HG03460 (cell line): ENCODE measurements at regions not wholly inside any gene's neighbourhood (a gene's known extent, or its start where the extent isn't known, plus 50 kb on each side); places are given as distances from the start of the nearest gene placed in this dataset.

Experiments used
- ATAC-seq: cut with Tn5 transposase; IDR thresholded peaks from one replicate; pipeline ENCODE4 v1.9.1; 2021; ENCODE audit not compliant: unreplicated experiment

- no peak for ATAC-seq
These were observed 137.0 kb upstream of the LIPC start for GRCh38 chr15:58294681-58295254.

GRCh38 chr15:58295637-58296215, 136.1 kb upstream of the LIPC start:
- no peak for ATAC-seq

DNA sequence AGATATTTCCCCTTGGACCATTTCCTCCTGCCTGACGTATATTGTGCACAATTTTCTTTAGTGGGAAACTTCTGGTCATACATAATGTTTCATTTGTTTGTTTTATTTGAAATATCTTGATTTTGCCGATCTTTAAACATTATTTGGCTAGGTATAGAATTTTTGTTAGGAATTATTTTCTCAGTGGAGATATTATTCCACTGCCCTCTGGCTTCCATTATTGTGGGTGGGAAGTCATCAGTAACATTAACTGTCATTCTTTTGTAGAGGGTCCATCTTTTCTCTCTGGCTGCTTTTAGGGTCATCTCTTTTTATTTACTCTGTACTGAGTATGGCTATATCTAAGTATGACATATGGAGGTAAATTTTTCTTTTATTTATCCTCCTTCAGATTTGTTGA, 135.5 kb upstream of the LIPC start:
- no peak for ATAC-seq

GRCh38 chr15:58297639-58298038, 134.2 kb upstream of the LIPC start:
- ATAC-seq: no peak

DNA sequence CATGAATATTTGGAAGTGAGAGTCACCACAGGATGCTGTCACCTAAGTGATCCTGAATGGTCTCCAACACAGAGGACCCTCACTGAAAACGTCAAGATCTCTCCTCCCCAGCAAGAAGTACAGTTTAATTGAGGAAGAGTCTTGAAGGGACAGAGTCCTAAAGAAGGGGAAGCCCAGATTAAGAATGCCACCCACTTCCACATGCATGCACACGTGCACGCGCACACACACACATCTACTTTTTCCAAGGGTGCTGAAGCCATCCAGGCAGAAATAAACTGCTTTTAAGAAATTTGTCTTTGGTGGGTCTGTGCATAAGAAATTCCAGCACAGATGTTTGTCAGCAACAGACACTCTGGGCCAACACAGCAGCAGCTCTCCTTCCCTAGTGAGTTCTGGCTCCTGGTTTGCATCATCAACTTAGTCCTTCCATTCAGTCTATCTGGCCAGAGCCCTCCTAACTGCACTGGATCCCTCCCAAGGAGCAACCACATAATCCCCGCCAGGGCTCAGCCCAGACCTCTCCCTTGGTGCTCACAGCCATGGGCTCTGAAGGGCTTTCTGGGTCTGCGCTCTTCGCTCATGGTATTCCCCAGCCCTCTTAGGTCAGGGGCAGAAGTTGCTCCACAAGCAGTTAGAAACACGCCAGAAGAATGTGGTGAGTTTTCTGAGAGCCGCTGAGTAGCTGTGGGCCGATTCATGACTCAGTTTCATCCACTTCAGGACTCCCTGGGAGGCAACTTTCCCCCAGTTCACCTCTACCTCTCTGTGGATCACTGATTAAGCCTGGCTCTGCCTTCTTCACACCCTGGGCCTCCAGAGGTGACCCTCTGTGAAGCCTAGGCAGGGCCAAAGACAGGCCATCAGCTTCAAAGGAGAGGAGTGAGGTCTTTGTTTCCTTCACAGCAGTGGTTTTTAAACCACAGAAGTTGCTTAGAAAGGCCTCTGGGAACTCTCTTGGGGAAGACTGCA, 132.6 kb upstream of the LIPC start:
- ATAC-seq: no peak

GRCh38 chr15:58302832-58303231, 129.0 kb upstream of the LIPC start:
- ATAC-seq: no peak

DNA sequence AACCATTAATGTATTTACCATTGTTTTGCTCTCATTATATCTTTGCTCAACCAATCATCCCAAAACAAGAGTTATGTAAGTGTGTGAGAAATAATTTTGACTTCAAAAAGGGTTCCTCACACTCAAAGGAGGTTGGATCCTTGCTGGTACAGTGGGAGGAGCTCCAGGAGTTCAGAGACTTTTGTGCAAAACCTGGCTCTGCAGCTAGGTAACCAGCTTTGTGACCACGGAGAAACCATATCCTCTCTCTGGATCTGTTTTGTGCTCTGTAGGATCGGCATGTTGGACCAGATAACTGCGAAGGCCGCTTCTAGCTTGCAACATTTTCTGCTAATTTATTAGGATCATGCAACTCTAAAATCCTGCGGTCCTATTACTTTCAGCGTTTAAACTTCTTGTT, 128.6 kb upstream of the LIPC start:
- no peak for ATAC-seq

DNA sequence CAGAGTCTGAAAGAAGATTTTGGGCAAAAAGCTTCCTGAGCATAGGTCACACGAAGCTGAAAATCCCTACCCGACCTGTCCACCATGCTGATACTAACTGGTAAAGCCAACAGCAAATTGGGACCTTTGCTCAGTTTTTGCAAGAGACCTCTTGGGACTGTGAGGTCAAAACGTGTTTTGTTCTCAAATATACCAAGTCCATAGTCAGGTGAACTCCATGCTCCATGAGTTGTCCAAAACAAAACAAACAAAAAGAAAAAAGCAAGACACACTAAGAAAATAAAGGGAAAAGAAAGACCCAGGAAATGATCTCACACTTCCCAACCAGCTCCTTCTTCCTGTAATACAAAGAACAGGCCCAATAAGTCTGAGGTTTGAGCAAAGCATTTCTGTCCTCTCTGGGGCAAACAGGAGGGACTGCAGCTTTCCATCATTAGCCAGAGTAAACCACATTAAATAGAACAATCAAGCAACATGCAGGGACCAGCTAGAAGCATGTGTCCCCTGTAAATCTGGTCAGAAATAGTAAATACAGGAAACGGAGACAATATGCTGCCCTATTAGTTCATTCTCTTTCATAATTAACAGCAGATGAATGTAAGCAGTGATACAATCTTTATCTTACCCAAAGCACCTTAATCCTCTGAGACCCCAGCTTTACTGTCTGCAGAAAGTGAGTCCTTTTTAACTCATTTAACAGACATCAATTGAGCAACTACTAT, 125.0 kb upstream of the LIPC start:
- no peak for ATAC-seq

- ATAC-seq: no peak
These were observed 124.4 kb upstream of the LIPC start for GRCh38 chr15:58307313-58307961.

DNA sequence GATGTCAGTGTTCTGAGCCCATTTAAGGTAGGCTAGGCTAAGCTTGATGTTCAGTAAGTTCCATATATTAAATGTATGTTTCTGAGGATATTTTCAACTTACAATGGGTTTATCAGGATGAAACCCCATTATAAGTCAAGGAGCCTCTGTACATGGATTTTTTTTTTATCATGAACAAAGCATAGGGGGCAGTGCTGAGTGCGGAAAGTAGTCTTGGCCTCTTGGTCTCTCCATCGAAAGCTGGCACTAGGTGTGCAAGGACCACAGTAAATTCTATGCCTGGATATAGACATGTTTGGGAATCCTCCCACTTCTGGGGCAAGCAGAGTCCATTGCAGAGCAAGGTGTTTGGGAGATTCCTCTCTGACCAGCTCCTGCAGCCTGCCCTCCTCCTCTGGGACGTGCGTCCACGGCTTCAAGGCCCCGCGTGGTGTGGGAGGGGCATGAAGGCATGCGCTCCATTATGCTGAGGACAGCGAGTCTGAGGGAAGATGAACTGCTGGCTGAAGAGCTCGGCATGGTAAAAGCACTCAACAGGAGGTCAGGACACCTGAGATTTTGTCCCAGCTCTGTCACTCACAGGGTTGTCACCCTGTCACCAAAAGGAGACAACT, 122.9 kb upstream of the LIPC start:
- no peak for ATAC-seq

GRCh38 chr15:58309963-58310928, 121.5 kb upstream of the LIPC start:
- ATAC-seq: no peak

DNA sequence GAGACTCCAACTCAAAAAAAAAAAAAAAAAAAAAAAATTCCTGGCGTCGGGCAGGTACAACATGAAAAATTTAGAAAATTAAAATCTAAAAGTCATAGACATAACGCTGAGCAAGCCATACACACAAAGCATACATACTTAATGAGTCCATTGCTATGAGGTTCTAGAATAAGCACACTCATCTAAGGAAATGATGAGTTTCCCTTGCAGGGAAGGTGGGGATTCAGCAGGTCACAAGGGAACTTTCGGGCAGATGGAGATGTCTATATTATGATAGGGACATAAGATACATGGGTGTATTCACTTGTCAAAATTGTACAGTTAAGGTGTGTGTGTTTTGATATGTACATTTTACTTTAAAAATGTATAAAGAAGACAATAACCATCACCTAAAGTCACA, 120.2 kb upstream of the LIPC start:
- ATAC-seq: no peak

DNA sequence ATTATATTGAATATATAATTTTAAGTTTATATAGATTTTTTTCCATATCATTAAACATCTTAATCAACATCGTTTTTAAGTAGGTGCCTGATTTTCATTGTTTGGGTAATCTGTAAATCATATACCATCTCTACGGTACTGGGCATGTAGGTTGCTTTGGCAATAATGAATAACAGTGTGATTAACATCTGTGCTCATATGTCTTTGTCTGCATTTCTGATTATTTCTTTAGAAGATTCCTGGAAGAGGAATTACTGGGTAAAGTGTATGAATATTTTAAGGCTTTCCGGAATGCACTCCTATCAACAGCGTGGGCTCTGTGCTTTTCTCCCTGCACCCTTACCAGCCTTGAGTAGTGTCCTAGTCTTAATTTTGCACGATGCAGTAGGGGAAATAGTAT, 119.8 kb upstream of the LIPC start:
- no peak for ATAC-seq

GRCh38 chr15:58313304-58313703, 118.5 kb upstream of the LIPC start:
- no peak for ATAC-seq

DNA sequence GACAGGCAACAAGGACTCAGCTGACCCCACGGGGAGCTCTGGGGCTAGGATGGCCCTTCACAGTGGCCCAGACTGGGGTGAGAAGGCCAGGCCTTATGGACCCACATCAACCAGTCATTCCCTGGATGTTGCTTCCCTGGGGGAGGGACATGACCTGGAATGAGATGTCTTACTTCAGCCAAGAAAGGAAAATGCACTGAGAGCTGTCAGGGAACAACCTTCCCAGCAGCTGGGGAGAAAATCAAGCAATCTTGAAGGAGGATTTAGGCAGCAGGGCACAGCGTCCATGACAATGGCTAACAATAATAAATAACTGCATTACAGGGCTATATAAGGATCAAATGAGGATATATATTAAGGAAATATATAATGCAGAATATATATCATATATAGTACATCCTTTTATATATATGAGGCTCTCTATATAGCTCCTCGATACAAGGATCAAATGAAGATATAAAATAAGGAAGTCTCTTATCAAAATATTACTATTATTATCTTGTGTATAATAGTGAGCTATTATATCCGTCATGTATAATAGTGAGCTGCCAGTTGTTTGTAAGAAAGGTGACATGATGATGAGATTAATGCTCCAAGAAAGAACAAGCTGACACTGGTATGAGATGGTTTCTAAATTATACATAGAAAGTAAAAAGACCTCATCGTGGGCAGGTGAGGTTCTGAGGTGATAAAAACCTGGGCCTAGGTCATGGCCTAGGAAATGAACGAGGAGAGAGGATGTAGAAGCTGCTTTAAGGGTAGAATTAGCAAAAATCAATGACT, 117.8 kb upstream of the LIPC start:
- ATAC-seq: no peak

DNA sequence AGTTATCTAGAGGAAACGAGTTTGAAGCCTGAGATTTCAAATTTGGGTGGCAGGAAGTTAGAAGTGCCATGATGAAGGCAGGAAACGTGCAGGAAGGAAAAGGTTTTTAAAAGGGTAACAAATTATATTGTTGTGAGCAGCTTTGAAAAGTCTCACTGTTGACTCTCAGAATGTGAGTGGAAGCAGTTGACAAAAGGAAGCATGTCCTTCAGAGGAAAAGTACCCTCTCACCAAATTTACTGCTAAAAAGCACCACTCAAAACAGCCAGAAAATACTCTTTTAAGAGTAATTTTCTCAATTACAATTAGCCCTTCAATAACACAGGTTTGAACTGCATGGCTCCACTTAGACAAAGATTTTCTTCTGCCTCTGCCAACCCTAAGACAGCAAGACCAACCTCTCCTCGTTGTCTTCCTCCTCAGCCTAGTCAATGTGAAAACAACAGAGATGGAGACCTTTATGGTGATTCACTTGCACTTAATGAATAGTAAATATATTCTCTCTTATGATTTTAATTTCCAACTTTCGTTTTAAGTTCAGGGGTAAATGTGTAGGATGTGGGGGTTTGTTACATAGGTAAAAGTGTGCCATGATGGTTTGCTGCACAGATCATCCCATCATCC, 117.1 kb upstream of the LIPC start:
- no peak for ATAC-seq

DNA sequence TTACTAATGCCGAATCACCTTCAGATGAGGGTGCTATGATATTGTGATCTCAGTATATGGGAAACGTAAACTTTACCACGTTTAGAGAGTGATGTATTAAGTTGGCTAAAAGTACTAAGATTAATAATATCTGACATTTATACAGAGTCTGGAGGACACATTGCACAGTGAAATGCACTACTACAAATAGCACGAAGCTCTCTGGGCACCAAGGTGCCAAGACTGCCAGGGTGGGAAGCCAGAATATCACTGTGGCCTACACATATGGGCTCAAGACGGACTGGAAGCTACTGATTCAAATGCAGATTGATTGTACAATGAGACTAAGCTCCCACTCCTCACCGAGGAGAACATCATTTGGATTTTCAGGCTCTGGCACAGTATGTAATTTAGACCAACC, 113.3 kb upstream of the LIPC start:
- ATAC-seq: no peak

DNA sequence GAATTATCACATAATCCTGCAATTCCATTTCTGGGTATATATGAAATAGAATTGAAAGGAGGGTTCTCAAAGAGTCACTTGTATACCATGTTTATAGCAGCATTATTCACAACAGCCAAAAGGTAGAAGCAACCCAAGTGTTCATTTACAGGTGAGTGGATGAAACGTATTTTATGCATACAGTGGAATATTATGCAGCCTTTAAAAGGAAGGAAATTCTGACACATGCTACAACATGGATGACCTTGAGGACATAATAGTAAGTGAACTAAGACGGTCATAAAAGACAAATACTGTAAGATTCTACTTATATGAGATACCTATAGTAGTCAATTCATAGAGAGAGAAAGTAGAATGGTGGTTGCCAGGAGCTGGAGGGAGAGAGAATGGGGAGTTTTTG, 110.8 kb upstream of the LIPC start:
- no peak for ATAC-seq
